ENCODE measurements at regions not wholly inside any gene's neighbourhood (a gene's known extent, or its start where the extent isn't known, plus 50 kb on each side); places are given as distances from the start of the nearest gene placed in this dataset.
A peak's percentile ranks its signal among the peaks of the same experiment; 100 is the strongest.
"Not testable (repeated sequence)": the region's sequence is repeated elsewhere in the genome, so short reads cannot be mapped to it uniquely, and the experiment has no call there.

DNA sequence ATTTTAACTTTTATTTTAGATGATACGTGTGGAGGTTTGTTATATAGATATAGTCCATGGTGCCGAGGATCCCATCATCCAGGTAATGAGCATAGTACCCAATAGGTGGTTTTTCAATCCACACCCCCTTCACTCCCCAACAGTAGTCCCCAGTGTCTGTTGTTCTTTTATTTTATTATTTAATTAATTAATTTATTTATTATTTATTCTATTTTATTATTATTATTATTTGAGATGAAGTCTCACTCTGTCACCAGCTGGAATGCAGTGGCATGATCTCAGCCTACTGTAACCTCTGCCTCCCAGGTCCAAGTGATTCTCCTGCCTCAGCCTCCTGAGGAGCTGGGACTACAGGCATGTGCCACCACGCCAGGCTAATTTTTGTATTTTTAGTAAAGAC, 2086.2 kb downstream of the PCDH9 start:
- H3K4me3 ChIP-seq (ENCODE audit: low read depth, low read length) = no peak overlapping the region
- TF ChIP-seq CTCF (IDR thresholded peaks at IDR 0.05; ENCODE audit: low read depth, low read length, missing control alignments) = no peak
- in situ Hi-C loops (cut with HindIII; ENCODE audit: low sequenced_read_pairs) = no loop called here
- DNase-seq (ENCODE audit: low read depth) = no peak

DNA sequence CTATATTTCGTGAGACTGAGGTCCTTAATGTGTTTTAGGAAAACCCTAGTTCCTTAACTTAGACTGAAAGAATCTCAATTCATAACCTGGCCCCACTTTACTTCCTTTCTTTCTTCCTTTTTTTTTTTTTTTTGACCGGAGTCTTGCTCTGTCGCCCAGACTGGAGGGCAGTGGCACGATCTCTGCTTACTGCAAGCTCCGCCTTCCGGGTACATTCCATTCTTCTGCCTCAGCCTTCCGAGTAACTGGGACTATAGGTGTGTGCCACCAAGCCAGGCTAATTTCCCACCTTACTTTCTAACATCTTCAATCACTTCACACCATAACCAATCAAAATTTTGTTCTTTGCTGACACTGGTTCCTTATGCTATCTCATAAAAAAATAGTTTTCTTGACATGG, 2097.0 kb downstream of the PCDH9 start:
- in situ Hi-C loops (cut with HindIII; ENCODE audit: low sequenced_read_pairs) = no loop called here
- no peak for TF ChIP-seq CTCF (IDR thresholded peaks at IDR 0.05; ENCODE audit: low read depth, low read length, missing control alignments)
- H3K4me3 ChIP-seq (ENCODE audit: low read depth, low read length) = no peak overlapping the region
- no peak for DNase-seq (ENCODE audit: low read depth)

GRCh38 chr13:65125236-65125635, 2104.9 kb downstream of the PCDH9 start:
- in situ Hi-C loops (cut with HindIII; ENCODE audit: low sequenced_read_pairs) = no loop called here
- no peak overlapping the region for H3K4me3 ChIP-seq (ENCODE audit: low read depth, low read length)
- TF ChIP-seq CTCF (IDR thresholded peaks at IDR 0.05; ENCODE audit: low read depth, low read length, missing control alignments) = no peak

GRCh38 chr13:65112531-65112941, 2117.6 kb downstream of the PCDH9 start:
- TF ChIP-seq CTCF (IDR thresholded peaks at IDR 0.05; ENCODE audit: low read depth, low read length, missing control alignments) = no peak
- no peak overlapping the region for H3K4me3 ChIP-seq (ENCODE audit: low read depth, low read length)
- in situ Hi-C loops (cut with HindIII; ENCODE audit: low sequenced_read_pairs) = no loop called here
- DNase-seq (ENCODE audit: low read depth) = peak; percentile 2

More at GRCh38 chr13:65125236-65125635, 2104.9 kb downstream of the PCDH9 start:
- peak; percentile 16 for DNase-seq (ENCODE audit: low read depth)

DNA sequence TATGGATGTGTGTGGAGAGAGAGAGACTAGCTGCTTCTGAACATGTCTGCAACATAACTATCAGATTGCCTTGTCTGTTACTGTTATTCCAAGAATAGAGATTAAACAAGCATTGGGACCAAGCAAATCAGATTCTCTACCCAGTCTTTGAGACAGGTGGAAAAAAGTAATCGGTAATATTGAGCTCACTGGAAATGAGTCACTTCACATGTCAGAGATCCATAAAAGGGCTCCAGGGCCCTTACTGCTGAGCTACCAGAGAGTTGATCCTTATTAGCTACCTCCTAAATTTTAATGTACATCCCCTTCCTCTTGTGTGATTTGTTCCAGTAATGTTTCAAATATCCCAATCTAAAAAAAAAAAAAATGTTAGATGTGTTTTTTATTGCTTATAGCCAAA, 2118.0 kb downstream of the PCDH9 start:
- DNase-seq (ENCODE audit: low read depth) = no peak
- in situ Hi-C loops (cut with HindIII; ENCODE audit: low sequenced_read_pairs) = no loop called here
- TF ChIP-seq CTCF (IDR thresholded peaks at IDR 0.05; ENCODE audit: low read depth, low read length, missing control alignments) = no peak
- no peak overlapping the region for H3K4me3 ChIP-seq (ENCODE audit: low read depth, low read length)

DNA sequence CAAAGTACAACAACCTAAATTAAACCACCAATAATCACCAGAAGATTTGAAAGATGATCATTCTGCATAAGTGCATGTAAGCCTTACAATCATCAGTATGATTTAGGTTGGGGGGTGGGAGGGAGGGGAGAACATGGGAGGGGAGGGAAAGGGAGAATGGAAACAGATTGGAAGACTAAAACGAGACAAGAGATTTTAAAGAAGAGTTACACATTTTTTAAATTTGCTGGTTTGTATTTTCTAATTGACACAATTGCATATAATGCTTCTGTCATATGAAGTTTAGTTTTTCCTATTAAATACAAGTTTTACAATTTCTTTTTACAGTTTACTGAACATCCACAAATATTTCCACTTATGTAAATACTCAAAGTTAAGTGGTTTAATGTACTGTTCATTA, 2118.9 kb downstream of the PCDH9 start:
- no peak for TF ChIP-seq CTCF (IDR thresholded peaks at IDR 0.05; ENCODE audit: low read depth, low read length, missing control alignments)
- H3K4me3 ChIP-seq (ENCODE audit: low read depth, low read length) = no peak overlapping the region
- DNase-seq (ENCODE audit: low read depth) = no peak
- in situ Hi-C loops (cut with HindIII; ENCODE audit: low sequenced_read_pairs) = no loop called here

DNA sequence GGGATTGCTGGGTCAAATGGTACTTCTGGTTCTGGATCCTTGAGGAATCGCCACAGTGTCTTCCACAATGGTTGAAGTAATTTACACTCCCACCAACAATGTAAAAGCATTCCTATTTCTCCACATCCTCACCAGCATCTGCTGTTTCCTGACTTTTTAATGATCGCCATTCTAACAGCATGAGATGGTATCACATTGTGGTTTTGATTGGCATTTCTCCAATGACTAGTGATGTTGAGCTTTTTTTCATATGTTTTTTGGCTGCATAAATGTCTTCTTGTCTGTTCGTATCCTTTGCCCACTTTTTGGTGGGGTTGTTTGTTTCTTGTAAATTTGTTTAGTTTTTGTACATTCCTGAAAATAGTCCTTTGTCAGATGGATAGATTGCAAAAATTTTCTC, 2125.7 kb downstream of the PCDH9 start:
- H3K4me3 ChIP-seq (ENCODE audit: low read depth, low read length); in situ Hi-C loops (cut with HindIII; ENCODE audit: low sequenced_read_pairs): not testable (repeated sequence)
- DNase-seq (ENCODE audit: low read depth) = peak; percentile 5
